SKM-1 (cell line): ENCODE measurements at regions not wholly inside any gene's neighbourhood (a gene's known extent, or its start where the extent isn't known, plus 50 kb on each side); places are given as distances from the start of the nearest gene placed in this dataset.
"Not testable (repeated sequence)": the region's sequence is repeated elsewhere in the genome, so short reads cannot be mapped to it uniquely, and the experiment has no call there.

ENCODE experiments used
- DNase-seq: peaks from one replicate; lab custom pipeline; 2025; ENCODE audit not compliant: unreplicated experiment; lab: John Stamatoyannopoulos, UW

DNA sequence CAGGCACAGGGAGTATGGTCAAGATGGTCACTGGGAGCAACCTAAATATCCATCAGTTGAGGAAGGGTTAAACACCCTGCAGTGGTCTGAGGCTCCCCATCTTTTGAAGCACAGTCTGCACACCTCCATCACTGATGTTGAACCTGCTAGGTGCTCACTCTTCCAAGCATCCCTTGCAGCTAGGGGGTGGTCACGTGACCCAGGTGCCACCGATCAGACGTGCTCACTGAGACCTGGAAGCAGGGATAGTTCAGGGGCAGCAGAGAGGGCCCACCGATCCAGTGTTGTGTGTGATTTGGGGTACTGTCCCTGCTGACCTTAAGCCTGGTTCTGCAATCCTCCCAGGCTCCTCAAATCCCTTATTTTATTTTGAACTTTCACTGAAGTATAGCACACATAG, 134.6 kb downstream of the CEBPB start:
- no peak for DNase-seq

DNA sequence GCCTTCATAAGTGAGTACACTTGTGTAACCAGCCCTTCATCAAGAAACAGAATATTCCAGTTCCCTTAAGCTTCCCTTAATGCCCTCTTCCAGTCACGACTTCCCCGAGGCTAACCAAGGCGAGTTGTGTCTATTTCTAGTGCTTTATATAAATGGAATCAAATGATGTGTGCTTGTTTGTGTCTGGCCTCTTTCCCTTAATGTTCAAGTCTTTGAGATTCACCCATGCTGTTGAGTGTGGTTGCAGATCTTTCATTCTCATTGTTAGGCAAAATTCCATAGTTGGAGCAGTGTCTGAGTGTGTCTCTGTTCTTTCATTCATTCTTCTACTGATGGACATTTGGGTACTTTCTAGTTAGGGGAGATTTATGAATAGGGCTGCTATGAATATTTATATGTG, 135.0 kb downstream of the CEBPB start:
- DNase-seq = no peak

DNA sequence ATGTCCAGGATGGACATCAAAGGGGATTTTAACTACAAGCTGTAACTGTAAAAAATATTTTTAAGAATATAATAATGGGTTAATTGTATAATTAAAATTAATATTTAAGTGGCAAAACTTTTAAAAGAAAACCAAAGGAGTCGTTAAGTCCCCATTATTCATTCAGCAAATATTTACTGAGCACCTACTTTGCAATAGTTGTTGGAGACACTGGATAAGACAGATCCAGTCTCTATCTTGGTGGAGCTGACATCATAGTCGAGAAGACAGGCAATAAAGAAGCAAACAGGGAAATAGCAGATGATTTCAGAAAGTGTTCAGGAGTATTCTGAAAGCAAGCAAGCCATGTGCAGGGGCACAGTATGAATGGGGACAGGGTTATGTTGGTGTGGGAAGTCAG, 137.0 kb downstream of the CEBPB start:
- no peak for DNase-seq

DNA sequence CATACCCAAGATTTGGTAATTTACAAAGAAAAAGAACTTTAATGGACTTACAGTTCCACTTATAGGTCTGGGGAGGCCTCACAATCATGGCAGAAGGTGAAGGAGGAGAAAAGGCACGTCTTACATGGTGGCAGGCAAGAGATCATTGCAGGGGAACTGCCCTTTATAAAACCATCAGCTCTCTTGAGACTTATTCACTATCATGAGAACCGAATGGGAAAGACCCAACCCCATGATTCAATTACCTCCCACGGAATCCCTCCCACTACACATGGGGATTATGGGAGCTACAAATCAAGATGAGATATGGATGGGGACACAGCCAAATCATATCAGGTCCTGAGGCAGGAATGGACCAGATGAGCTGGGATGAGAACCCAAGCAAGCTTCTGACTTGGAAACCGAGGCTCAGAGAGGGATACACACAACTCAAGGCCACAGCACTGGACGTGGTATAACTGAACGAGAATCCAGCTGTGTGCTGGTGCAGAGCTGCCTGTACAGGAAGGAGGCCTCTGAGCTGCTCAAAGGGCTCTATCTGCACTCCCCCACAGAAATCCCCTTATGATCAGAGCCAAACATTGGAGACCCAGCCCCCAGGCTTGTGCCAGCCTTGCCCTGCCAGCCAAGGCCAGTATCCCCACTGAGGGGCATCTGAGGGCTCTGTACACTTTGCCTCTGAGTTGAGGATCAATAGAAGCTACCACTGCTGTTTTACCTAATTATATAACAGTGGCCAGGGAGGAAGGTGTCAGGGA, 137.8 kb downstream of the CEBPB start:
- DNase-seq = no peak

DNA sequence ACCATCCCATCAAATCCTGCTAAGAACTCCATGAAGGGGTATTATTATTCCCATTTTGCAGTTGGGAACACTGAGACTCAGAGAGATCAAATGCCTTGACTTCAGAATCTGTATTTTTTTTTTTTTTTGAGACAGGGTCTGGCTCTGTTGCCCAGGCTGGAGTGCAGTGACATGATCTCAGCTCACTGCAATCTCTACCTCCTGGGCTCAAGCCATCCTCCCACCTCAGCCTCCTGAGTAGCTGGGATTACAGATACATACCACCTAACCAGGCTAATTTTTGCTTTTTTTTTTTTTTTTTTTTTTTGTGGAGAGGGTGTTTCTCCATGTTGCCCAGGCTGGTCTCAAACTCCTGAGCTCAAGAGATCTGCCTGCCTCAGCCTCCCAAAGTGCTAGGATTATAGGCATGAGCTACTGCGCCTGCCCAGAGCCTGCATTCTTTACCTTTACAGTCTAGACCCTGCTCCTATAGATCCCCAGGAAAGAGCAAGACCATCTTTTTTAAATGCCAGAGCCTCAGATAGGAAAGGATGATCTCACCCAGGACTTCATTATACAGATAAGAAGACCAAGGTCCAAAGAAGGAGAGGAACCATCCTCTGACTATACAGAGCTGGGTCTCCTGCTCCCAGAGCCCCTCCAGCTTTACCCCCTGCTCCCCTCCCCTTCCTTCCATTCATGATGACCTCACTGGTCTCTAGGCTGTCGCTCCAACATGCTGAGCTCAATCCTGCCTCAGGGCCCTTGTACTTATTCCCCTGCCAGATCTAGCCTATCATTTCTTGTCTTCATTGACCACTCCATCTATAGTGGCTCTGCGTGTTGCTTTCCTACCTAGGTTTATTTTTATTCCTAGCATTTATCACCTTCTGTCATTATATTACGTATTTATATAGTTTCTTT, 138.6 kb downstream of the CEBPB start:
- DNase-seq = no peak

DNA sequence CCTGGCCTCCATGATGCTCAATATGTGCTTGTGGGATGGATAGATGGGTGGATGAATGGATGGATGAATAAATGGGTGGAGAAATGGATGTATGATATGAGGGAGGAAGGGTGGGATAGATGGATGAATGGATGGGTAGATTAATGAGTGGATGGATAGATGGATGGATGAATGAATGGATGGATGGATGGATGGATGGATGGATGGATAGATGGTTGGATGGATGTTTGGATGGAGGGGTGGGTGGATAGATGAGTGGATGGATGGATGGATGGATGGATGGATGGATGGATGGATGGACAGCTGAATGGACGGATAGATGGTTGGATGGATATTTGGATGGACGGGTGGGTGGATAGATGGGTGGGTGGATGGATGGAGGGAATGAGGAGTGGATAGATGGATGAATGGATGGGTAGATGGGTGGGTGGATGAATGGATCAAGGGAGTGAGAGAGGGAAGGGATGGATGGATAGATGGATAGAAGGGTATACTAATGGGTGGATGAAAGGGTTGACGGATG, 139.4 kb downstream of the CEBPB start:
- no peak for DNase-seq

DNA sequence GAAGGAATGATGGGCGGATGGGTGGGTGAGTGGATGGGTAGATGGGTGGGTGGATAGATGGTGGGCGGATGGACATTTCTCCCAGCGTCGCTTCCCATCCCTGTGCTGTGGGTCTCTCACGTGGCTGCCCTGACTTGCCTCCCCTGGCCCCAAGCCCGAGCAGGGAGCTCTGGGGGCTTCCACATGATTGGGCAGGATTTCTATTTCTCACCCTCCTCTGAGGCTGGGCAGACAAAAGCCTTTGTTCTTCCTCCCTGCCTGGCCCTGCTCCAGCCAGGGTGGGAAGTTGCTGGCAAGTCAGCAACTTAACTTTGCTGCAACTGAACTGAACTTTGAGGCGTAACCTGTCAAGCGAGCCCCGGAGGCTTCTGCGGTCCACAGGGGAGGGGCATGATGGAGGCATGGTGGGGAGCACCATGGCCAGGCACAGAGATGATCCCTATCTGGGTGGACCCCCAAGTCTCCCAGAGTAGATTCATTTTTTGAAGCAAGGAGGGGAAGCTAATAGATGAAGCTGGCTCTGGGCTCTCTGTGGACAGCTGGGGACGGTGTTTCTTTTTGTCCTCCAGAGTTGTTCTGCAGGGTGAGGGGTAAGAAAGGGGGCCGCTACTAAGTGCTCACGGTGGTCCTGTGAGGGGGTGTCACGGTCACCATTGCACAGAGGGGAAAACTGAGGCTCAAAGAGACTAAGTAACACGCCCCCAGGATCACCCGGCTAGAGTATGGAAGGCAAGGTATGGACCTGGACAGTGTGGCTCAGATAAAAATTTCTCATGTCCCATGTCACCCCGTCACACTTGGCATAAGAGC, 140.1 kb downstream of the CEBPB start:
- DNase-seq = no peak

DNA sequence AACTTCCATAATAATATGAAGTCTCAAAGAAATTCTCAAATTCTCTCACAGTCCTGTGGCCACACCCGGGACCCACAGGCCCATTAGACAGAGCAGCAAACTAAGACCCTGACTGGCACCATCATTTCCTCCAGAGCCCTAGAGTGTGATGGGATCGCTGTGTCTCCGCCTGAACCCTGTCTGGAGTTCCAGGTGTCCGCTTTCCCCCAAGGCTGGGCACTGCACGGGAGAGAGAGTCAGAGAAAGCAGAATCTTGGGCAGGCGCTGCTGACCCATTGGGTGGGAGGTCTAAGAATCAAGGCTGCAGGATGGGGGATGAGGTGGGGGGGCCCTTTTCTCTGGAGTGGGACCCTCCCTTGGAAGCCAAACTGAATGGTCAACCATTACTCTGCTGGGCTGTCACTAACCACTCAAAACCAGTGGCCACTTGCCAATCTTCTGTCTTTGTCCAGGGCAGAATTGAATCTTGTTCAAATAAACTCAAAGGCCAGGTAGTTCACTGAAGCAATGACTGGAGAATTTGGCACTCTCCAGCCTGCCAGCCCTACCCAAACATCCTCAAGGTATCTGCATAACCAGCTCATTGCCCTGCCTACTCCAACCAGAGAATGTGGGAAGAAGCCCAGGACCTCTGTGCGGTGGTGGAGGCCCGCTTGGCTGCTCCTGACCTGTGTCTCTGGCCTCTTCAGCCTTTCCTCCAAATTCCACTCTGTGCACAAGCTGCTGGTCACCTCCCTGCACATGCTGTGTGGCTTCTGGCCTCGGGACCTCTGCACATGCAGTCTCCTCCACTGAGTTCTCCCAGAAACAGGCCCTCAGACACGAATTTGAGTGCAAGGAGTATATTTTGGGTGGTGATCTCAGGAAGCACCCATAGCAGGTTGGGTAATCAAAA, 141.1 kb downstream of the CEBPB start:
- DNase-seq = no peak

DNA sequence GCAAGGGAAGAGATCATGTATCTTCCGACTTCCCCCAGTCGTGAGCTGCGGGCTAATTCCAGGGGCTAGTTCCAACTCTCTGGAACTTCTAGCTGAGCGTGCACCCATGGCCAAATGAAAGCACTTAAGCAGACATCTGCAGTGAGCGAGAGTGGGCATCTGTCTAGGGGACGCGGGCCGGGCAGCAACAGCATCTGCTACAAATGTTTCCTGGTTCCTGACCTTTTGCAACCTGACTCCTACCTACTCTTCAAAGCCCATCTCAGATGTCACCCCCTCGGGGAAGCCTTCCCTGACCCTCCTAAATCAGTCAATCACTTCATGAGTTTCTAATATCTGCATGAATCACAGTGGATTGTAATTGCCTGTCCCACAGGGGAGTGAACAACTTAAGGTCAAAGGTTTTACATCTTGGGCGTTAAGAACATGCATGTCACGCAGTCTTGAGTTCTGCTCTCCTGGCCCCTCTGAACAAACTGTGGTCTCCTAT, 141.9 kb downstream of the CEBPB start:
- no peak for DNase-seq

DNA sequence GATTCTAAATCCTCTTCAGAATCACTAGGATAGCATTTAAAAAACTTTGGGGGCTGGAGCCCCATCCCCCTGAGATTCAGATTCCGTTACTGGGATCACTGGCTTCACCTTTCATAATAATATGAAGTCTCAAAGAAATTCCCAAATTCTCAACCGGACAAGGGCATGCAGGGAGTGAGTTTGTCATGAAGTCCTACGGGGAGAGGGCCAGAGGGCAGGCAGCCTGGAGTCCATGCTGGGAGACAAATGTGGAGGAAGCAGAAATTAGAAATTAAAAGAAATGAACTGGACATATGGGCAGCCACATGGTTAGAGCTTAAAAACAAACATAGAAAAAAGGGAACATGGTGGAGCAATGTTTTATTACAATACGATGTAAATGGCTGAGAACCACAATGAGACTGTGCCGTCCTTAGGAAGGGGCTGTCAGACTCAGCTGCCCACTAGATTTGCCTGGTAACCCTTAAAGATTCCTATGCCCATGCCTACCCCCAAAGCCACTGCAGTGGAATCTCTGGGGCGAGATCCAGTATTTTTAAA, 142.6 kb downstream of the CEBPB start:
- DNase-seq = no peak

DNA sequence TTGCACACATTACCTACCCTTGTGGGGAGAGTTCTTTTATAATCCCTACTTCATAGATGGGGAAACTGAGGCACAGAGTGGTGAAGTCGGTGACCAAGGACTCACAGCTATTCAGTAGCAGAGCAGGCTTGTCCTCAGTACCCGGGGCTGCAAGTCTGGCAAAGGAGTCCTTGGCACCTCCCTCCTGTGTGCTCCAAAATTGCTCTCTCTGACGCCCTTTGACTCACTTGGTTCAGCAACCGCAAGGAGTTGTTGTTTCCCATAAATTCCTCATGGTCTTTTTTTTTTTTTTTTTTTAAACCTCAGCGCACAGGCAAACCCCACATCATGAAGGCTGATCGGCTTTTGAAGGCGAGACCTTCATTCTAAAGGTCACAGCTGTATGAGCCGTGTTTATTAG, 143.2 kb downstream of the CEBPB start:
- DNase-seq = no peak

DNA sequence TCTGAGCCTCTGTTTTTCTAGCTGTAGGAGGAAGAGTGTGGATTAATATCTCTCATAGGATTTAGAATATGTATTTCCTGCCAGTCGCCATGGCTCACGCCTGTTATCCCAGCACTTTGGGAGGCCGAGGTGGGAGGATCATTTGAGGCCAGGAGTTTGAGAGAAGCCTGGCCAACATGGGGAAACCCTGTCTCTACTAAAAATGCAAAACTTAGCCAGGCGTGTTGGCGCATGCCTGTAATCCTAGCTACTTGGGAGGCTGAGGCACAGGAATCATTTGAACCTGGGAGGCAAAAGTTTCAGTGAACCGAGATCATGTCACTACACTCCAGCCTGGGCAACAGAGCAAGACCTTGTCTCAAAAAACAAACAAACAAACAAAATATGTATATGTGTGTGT, 143.9 kb downstream of the CEBPB start:
- not testable (repeated sequence) for DNase-seq

DNA sequence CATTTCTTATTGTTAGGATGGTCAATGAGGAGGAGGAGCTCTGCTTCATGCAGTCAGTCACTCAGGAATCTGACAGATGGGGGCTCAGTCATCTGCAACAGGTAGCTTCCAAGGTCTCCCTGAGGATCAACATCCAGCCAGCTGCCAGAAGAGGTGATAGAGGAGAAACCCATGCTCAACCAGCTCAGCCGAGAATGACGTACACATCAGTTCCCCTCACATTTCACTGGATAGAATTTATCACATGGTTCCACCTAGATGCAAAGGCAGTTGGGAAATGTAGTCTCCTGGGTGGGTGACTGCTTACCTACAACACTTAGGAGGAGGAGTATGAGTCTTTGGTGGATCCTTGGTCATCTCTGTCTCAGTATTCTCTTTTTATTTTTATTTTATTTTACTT, 144.5 kb downstream of the CEBPB start:
- DNase-seq = peak; percentile 57

DNA sequence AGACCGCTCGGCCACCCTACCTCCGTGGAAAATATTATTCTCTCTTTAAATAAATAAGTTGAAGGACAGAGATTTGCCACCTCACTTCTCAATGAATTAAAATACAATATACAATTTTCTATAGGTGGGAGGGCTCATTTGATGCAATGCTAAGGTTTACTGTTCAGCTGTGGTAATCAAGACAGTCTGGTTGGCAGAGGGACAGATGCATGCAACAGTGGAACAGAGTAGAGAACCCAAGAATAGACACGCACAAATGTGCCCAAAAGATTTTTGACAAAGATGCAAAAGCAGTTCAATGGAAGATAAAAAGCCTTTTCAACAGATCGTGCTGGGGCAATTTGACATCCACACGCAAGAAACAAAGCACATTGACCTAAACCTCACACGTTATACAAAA, 145.2 kb downstream of the CEBPB start:
- DNase-seq = no peak

DNA sequence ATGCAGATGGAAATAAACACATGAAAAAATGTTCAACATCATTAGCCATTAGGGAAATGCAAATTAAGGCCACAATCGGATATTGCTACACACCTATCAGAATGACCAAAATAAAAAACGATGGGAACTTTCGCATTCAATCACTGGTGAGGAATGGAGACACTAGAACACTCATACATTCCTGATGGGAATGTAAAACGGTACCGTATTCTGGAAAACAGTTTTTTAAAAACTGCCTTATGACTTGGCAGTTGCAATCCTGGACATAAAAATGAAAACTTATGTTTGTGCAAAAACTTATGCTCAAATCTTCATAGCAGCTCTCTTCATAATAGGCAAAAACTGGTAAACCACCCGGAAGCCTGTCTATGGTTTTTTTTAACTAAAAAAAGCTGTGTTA, 146.0 kb downstream of the CEBPB start:
- no peak for DNase-seq

DNA sequence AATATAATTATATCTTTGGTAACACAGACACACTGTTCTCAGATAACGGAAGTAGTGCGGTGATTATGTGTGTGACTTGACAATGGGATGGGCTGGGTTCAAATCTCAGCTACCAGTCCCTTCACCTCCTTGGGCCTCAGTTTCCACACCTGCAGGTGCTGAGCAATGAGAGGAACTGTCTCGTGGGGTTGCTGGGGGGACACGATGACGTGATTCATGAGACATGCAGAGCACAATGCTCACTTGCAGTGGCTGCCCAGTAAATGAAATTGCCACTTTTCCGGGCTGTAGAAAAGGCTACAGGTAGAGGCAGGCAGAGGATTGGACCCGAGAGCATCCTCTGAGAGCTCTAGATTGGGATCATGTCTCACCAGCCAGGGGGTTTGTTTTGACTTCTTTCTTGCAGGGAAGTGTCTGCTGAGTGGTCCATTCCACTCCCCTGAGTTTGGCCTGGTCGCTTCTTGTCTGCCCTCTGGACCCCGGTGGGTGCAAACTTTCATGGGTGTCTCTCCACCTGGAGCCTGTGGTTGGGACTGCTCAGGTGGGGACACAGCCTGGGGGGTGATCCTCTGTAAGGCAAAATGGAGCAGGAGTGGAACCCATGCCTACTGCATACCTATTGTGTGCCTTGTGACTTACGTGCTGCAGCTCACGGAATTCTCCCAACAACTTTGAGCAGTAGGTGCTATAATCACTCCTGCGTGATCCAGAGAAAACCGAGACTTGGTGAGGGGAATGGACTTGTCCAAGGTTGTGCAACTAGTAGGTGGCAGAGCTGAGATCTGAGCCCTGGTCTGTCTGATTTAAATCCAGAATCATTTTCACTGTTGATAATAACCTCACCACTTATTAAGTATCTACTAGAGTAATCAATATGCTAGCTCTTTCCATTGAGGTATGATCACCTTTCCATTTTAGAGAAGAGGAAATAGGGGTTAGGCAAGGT, 147.2 kb downstream of the CEBPB start:
- DNase-seq = no peak

DNA sequence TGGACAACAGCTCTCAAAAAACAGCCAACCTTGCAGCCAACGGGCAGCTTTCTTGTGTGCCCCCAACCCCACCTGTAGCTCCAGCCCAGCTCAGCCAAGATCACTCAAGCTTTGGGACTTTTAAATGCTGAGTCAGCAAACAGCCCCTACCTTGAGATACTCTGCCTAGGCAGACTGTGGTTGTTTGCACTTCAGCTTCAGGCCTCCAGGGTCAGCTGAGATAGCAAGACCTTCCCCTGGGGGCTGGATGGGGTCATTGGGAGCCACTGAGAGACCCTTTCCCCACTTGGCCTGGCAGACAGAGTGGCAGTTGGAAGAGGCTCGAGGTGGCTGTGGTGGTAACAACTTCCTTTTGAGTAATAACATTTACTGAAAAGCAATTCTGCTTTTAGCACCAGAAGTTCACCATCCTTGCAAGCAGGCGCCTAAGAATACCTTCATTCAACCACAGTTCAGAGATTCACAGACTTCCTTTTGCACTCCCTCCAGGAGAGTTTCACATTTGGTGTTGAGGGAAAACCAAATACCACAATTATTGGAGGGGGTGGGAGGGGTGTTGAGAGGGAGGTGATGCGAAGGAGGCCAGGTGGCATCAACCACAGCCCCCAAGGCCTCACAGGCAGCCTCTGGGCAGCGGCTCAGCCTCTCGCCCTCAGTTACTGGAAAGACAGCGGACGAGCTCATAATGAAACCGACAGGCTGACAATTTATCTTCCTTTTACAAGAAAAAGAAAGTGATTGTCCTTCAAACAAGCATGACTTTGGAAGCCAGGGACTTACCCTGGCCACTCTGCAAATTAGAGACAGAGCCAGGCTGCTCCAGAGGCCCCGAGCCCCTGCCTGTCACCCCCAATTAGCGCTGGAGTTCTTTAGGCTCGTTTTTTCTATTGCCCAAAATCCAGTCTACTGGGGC, 148.1 kb downstream of the CEBPB start:
- DNase-seq = peak; percentile 90

DNA sequence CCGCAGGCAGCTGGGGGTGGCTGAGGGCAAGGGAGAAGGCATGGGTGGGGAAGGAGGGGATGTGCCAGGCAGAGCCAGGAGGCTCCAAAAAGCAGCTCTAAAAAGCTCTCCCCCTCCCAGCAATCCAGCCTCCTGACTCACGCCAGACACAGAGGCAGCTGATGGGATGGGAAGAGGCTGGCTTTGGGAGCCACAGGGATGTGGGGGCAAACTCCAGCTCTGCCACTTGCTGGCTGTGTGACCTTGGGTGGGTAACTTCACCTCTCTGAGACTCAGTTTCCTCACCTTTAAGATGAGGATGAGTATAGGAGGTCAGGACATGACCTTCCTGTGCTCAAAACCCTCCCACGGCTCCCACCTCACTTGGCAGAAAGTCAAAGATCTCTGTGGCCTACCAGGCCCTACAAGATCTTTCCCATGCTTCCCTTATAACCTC, 148.9 kb downstream of the CEBPB start:
- DNase-seq = no peak
